NT2/D1 (cell line): ENCODE measurements at regions not wholly inside any gene's neighbourhood (a gene's known extent, or its start where the extent isn't known, plus 50 kb on each side); places are given as distances from the start of the nearest gene placed in this dataset.

ENCODE experiments used
- DNase-seq: peaks from one replicate; pipeline ENCODE4 v3.0.0-alpha.2; 2011; ENCODE audit warnings: low read depth, low spot score
- H3K27me3 ChIP-seq: 2 replicates; pipeline ENCODE4 v1.6.0; 2011; ENCODE audit warnings: mild to moderate bottlenecking; ENCODE audit not compliant: insufficient read length, insufficient read depth
- H3K36me3 ChIP-seq: 2 replicates; pipeline ENCODE4 v1.6.1; 2011; ENCODE audit warnings: mild to moderate bottlenecking, low read length, mixed read lengths; ENCODE audit not compliant: insufficient read depth, insufficient read length
- H3K4me1 ChIP-seq: 2 replicates; pipeline ENCODE4 v1.5.1; 2011; ENCODE audit not compliant: insufficient read depth, insufficient read length
- H3K4me3 ChIP-seq: 2 replicates; pipeline ENCODE4 v1.5.1; 2011; ENCODE audit warnings: low read depth; ENCODE audit not compliant: insufficient read length
- H3K9ac ChIP-seq: 2 replicates; pipeline ENCODE4 v1.6.0; 2011; ENCODE audit warnings: low read depth; ENCODE audit not compliant: insufficient read length
- H3K9me3 ChIP-seq: 2 replicates; pipeline ENCODE4 v1.5.1; 2011; ENCODE audit warnings: mild to moderate bottlenecking, low read length; ENCODE audit not compliant: insufficient read depth
- SUZ12 ChIP-seq: IDR thresholded peaks from 2 replicates; pipeline ENCODE4 v1.6.1; 2011; ENCODE audit not compliant: insufficient read length, insufficient read depth; ENCODE audit errors: extremely low read depth
- YY1 ChIP-seq: IDR thresholded peaks from 2 replicates; pipeline ENCODE4 v1.6.1; 2011; ENCODE audit not compliant: insufficient read length, insufficient read depth
- ZNF274 ChIP-seq: IDR thresholded peaks from 2 replicates; pipeline ENCODE4 v1.6.1; 2011; ENCODE audit warnings: mild to moderate bottlenecking, low read depth, low read length

- TF ChIP-seq SUZ12 (no peak), ZNF274 (no peak), YY1 (no peak)
- H3K9ac ChIP-seq: no peak overlapping the region
- DNase-seq: no peak
- H3K9me3 ChIP-seq: no peaks in the 10 kb centered on the region
- no peaks in the 10 kb centered on the region for H3K36me3 ChIP-seq
- H3K4me1 ChIP-seq: no peaks in the 10 kb centered on the region
- no peaks in the 10 kb centered on the region for H3K27me3 ChIP-seq
- H3K4me3 ChIP-seq: no peak overlapping the region
These were observed 179.7 kb upstream of the GALNT5 start for GRCh38 chr2:157077753-157078350.

- TF ChIP-seq ZNF274: no peak
- TF ChIP-seq YY1: no peak
- no peak for TF ChIP-seq SUZ12
- H3K4me3 ChIP-seq: no peak overlapping the region
- no peaks in the 10 kb centered on the region for H3K9me3 ChIP-seq
- no peaks in the 10 kb centered on the region for H3K27me3 ChIP-seq
- H3K4me1 ChIP-seq: no peaks in the 10 kb centered on the region
- H3K9ac ChIP-seq: no peak overlapping the region
- H3K36me3 ChIP-seq: no peaks in the 10 kb centered on the region
- DNase-seq: no peak
These were observed 174.6 kb upstream of the GALNT5 start for GRCh38 chr2:157082950-157083349.

DNA sequence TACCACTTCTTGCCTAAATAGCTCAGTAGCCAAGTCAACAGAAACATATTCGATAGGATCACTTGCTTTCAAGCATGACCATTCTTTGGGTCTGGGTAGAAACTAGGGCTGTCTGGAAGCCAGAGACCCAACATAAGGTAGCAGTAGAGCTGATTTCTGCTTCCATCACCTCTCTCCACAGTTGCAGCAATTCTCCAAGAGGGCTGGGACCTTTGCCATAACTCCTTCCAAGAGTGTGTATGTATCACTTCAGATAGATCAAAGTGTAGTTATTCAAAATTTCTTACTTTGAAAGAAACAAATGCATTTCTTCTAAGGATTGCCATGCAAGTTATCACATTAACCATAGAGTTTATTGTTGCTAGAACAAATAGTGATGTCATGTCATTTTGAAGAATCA, 172.0 kb upstream of the GALNT5 start:
- H3K27me3 ChIP-seq: no peaks in the 10 kb centered on the region
- no peak overlapping the region for H3K4me3 ChIP-seq
- no peaks in the 10 kb centered on the region for H3K36me3 ChIP-seq
- DNase-seq: no peak
- no peaks in the 10 kb centered on the region for H3K4me1 ChIP-seq
- no peaks in the 10 kb centered on the region for H3K9me3 ChIP-seq
- TF ChIP-seq YY1: no peak
- no peak for TF ChIP-seq ZNF274
- TF ChIP-seq SUZ12: no peak
- H3K9ac ChIP-seq: no peak overlapping the region

- Histone ChIP-seq H3K4me1 (no peaks in the 10 kb centered on the region), H3K27me3 (no peaks in the 10 kb centered on the region), H3K4me3 (no peak overlapping the region), H3K9me3 (no peaks in the 10 kb centered on the region), H3K36me3 (no peaks in the 10 kb centered on the region), H3K9ac (no peak overlapping the region)
- no peak for TF ChIP-seq ZNF274
- no peak for TF ChIP-seq YY1
- no peak for TF ChIP-seq SUZ12
- no peak for DNase-seq
These were observed 170.0 kb upstream of the GALNT5 start for GRCh38 chr2:157087373-157088002.

GRCh38 chr2:157093666-157094065, 163.8 kb upstream of the GALNT5 start:
- no peaks in the 10 kb centered on the region for H3K9me3 ChIP-seq
- no peak for TF ChIP-seq YY1
- TF ChIP-seq ZNF274: no peak
- no peak for TF ChIP-seq SUZ12
- no peaks in the 10 kb centered on the region for H3K27me3 ChIP-seq
- H3K4me3 ChIP-seq: no peak overlapping the region
- H3K4me1 ChIP-seq: no peaks in the 10 kb centered on the region
- no peaks in the 10 kb centered on the region for H3K36me3 ChIP-seq
- H3K9ac ChIP-seq: no peak overlapping the region
- DNase-seq: no peak

DNA sequence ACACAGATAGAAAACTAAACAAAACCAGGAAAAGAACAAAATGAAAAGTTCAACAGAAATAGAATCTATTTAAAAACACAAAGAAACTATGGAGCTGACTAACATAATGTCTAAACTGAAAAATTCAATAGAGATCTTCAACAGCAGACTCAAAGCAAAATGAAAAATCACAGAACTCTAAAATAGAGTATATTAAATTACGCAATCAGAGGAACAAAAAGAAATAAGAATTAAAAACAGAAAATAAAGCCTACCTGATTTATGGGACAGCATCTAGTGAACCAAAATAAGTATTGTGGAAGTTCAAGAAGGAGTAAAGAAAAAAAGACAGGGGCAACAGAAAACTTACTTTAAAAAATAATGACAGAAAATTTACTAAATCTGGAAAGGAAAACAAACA, 152.1 kb upstream of the GALNT5 start:
- no peaks in the 10 kb centered on the region for H3K36me3 ChIP-seq
- no peak overlapping the region for H3K4me3 ChIP-seq
- H3K27me3 ChIP-seq: no peaks in the 10 kb centered on the region
- TF ChIP-seq ZNF274 (no peak), SUZ12 (no peak), YY1 (no peak)
- H3K4me1 ChIP-seq: no peaks in the 10 kb centered on the region
- no peaks in the 10 kb centered on the region for H3K9me3 ChIP-seq
- H3K9ac ChIP-seq: no peak overlapping the region
- DNase-seq: no peak

DNA sequence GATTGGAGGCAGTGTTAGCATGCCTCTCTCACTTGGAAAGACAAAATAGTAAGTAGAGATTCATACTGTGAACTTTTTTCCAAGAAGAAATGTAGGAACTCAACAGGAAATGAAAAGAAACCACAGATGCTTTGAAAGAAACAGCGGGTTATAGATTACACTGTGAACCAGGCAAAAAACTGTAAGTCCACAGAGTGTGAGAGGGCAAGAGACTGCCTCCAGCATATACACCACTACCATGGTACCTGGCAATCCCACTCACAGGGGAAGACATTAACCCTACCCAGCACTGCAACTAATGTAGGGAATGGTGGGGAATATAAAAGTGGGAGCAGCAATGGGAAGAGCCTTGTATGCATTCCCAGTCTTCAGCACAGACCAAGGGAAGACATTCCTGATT, 150.6 kb upstream of the GALNT5 start:
- DNase-seq: no peak
- H3K9me3 ChIP-seq: no peaks in the 10 kb centered on the region
- no peaks in the 10 kb centered on the region for H3K4me1 ChIP-seq
- H3K27me3 ChIP-seq: no peaks in the 10 kb centered on the region
- H3K4me3 ChIP-seq: no peak overlapping the region
- no peaks in the 10 kb centered on the region for H3K36me3 ChIP-seq
- H3K9ac ChIP-seq: no peak overlapping the region
- no peak for TF ChIP-seq SUZ12
- no peak for TF ChIP-seq YY1
- no peak for TF ChIP-seq ZNF274
